DMS 273 treated with DMSO at 0.1 percent for 48 hours (cell line): ENCODE measurements at regions not wholly inside any gene's neighbourhood (a gene's known extent, or its start where the extent isn't known, plus 50 kb on each side); places are given as distances from the start of the nearest gene placed in this dataset.

Experiments
- DNase-seq: peaks from one replicate; lab custom pipeline; 2025; lab: John Stamatoyannopoulos, UW

DNA sequence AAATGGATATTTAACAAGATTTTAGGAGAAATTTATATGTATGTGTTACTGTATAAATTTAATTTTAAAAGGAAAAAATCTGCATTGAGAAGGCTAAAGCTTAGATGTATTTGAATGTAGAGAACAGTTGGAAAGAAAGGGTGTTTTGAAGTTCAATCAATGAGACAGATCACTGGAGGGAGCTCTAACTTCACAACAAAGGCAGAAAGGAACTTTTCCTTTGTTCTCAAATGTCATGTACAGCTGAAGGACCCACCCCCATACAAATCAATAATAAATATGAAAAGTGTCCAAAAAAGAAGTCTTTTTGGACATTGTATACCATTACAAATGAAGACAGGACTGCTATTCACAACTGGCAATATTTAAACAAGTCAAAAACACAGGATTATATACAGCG lies 403.4 kb downstream of the DNAJB9 start:
- no peak for DNase-seq

DNA sequence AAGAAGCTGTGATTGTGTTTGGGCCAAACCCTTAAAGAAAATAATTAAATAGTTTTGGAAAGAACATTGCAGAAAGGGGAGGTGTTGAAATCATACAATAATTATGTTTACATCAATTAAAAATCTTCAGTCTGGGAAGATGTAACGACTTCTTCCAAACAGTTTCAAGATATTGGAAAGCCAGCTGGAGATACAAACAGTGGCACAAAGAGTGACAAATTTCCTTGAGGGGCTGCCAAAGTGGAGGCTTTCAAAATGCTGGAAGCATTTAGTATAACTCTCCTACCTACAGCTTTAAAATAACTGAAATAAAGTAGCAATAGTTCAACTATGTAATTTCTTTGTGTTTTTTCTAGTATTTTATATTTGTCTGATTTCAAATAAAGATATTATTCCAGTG lies 405.0 kb downstream of the DNAJB9 start:
- DNase-seq: no peak

DNA sequence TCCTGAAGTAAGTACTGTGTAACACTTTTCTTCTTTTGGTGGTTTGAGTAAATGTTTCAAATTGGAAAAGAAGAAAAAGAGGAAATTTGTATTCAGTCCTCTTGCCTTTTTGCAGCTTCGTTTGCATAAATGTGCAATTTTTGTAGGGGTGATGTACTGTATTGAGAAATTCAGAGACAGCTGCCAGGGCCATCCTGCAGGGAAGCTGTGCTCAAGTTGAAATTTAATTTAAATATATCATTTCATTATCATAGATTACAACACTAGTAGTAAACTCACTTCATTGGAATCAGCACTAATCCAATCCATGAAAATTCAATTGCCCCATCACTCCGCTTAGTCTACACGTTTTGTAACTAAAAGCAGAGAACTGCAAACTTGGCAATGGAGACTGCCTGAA lies 415.4 kb downstream of the DNAJB9 start:
- DNase-seq: no peak

DNA sequence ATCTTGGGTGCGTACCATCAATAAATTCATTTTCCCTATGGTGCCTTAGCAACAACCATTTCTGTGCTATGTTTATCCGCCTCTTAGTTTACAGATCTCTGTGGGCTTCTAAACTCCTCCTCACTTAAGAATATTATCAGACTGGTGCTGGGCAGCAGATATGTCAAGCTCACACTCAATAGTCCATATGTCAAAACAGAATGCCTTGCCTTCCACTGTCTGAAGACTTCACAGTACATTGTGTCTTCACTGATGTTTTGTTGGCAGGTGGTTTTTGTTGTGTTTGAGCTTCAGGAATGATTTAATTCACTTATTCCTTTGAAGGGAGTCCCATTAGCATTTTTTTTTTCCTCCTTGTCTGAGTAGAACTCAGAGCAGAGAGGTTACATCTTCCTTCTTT lies 419.6 kb downstream of the DNAJB9 start:
- DNase-seq: no peak

DNA sequence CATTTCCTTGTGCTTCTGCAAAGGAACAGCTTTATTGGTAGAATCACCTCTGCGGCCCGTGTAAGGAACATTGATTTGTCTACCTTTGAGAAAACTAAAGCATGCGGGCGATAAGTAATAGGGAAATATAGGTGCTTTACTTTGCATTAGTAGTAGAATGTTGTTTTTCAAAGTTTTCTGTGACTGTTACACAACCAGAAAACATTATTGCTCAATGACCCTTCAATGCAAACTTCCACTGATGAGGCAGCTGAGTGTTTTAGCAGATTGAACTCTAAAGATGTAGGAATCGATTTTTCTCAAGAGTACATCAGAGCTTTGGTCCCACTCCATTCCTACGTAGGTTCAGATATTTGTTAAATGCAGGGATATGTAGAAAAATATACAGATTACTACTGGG lies 427.8 kb downstream of the DNAJB9 start:
- no peak for DNase-seq

DNA sequence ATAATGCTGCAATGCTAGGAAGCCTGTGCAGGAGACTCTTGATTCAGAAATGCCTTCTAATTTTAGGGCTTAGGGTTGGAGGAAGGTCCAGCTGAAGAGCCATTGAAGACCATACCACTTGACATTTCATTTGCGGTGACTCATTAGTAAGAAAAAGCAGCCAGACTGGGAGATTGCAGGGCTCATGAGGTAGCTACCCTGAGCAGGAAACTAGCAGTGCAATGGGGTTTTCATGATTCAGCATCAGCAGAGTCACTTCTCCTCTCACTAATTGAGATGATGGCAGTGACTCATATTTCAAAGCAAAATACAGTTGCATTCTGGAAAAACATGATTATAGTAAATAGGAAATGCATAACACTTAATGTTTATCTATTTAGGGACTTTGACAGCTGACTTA lies 434.1 kb downstream of the DNAJB9 start:
- no peak for DNase-seq

DNA sequence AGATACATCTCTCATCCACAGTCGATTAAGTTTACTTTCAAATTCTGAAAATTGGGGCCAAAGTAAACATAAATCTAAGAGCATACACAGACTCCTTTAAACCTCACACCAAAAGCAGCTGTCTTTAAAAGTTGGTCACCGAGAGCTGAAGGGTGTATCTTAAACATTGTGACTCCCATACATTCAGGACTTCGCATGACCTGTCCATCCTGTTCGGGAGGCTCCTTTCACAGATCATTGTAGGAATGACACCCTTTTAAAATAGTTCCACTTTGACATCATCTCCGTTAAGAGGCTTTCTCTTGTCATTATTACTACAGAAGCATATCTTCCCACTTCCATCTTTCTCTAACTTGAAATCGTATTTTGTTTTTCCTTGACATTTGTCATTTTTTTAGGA lies 440.0 kb downstream of the DNAJB9 start:
- no peak for DNase-seq

DNA sequence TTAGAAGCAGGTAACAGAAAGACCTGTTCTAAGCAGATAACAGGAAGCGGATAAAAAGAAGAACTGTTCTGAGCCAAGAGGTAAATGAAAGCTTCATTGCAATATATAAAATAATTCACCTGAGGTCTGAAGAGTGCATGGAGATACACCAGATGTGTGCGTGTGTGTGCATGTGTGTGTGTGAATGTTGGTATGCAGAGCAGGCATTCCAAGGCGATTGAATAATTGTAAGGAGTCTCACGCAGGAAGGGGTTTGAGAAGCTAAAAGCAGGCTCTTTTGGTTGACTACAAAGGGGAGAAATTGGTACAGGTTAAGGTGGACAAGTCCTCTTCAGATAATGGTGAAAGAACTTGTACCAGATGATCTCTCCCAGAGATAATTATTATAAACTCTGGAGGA lies 450.6 kb downstream of the DNAJB9 start:
- no peak for DNase-seq

DNA sequence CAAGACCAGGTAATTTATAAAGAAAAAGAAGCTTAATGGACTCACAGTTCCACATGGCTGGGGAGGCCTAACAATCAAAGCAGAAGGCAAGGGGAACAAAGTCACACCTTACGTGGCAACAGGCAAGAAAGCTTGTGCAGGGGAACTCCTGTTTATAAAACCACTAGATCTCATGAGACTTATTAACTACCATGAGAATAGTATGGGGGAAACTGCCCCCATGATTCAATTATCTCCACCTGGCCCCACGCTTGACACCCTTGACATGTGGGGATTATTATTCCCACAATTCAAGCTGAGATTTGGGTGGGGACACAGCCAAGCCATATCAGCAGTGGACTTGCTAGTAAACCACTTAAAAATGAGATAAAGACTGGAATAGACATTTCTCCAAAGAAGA lies 451.7 kb downstream of the DNAJB9 start:
- DNase-seq: no peak

DNA sequence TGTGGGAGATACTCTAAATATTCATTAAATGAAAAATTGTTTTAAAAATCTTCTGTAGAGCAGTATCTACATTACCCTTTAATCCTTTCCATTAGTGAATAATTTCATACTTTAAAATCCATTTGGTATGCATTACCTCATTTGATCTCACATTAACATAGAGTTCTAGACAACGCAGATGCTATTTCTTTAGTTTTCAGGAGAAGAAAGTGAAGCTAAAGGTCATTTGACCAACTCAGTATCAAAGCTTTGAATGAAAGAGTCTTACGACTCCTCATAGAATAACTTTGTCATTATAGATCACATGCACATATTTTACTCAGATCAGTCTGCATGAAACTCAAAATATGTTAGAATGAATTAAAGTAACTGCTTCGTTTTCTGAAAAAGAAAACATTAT lies 460.2 kb downstream of the DNAJB9 start:
- no peak for DNase-seq

DNA sequence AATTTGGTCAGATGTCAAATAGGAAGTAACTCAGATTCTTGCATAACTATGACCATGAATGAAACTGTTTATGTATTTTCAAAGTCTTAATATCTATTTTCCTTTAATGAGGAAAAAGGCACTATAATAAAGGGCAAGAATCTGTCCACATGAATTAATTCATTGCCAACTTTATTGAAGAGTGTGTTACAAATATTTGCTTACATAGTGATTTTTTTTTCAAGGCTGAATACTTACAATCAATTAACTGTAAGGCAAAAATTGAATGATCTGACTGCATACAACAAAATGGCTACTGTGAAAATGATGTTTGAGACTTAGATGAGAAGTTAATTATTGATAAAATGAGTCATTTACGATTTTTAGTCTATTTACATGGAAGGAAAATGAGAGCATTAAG lies 475.0 kb downstream of the DNAJB9 start:
- no peak for DNase-seq

DNA sequence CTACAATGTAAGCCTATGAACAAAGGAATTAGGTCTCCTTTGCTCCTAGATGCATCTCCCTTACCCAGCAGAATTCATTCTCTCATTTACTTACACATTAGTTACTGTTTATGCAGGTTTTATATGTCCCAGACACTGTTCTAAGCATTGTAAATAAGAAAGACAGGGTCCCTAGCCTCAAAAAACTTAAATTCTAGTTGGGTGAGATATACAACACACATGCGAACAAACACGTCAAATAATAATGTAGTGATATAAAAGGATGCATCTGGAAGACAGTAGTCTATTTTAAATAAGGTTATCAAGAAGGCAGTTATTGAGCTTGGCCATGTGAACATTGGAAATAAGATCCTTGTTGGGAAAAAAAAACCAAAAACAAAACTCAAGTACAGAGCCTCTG lies 479.7 kb downstream of the DNAJB9 start:
- DNase-seq: no peak

DNA sequence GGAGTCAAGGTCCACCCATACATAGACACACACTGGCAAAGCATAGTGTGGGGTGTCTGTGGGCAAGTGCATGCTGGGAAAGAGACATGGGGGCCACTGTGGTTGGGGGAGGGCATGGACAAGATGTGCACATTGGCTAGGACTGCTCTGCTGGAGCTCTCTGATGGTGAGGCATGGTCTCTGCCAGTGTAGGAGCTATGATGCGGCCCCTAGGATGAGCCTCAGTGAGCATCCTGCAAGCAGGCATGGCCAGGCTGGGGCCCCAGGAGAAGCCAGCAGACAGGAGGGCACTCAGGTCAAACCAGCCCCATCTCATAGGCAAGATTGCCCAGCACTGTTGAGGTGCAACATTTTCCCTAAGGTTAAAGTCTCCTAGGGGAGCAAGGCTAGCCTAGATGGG lies 489.4 kb downstream of the DNAJB9 start:
- DNase-seq: no peak

DNA sequence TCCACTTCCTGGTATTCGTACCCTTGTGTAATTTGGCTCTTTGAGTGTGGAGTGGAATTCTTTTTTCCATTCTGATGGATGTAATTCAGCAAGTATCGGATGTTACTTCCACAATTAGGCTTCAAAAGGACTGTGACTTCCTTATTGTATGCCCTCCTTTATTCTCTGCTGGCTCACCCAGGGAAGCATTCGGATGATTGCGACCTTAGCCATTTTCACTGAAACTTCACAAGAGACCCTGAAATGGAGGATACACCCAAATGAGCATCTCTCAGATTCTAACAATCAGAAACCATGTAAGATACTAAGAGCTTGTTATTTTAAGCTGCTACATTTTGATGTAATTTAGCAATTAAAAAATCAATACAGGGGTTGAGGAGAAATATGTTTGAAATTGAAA lies 493.1 kb downstream of the DNAJB9 start:
- no peak for DNase-seq

DNA sequence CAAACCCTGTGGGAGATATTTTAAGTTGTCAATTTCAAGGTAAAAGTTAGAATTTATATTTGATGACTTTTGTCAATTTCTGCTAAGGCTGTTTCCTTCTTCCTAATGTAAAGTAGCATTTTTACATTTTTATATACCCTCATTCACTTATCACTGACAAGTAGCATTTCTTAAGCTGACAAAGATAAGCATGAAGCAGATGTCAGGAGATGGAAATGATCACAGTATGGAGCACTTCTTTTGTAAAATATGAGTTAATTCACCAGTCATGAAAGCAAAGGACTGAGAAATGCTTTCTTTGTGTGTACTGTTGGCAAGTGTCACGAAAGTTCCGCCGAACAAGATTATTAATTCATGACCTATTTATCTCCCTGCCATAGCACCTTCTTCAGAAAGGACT lies 503.9 kb downstream of the DNAJB9 start:
- no peak for DNase-seq

DNA sequence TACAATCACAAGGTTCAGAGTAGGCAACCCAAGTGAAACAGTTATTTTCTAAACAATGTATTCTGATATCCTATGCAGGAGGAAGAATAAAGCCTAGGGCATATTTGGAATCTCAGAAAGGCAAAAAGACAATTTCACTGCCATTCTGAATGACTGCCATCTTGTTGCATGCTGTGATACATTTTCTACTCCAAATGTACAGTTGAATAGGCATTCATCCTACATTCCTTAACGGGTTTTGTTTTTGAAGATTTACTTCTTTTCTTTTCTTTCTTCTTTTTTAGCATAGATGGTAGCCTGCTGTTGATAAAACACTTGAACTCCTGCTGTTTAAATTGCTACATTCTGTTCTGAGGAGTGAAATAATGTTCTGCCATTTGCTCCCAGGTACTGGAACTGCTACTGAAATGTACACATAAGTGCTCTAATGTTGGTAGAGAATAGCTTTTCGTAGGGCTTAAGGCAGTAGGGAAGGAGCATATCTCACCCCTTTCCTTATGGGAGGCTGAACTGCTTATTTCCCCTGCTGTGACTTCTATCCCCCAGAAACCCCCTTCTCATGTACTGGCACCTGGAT lies 506.8 kb downstream of the DNAJB9 start:
- no peak for DNase-seq

DNA sequence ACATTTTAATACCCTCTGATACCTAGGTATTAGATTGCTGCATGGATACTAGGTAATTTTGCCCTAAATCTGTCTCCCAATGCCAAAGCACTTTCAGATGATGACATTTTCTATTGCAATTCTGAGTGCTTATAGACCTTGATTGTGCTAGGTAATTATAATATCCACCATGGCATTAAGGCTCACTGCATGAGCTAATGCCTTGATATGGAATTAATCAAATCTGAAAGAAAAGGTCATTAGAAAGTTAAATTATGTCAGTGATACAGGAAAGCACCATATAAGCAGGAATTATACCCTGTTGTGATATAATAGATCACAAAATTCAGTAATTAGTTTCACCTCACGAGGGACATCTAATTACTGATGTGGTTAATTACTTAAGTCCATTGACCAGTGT lies 521.4 kb downstream of the DNAJB9 start:
- no peak for DNase-seq

DNA sequence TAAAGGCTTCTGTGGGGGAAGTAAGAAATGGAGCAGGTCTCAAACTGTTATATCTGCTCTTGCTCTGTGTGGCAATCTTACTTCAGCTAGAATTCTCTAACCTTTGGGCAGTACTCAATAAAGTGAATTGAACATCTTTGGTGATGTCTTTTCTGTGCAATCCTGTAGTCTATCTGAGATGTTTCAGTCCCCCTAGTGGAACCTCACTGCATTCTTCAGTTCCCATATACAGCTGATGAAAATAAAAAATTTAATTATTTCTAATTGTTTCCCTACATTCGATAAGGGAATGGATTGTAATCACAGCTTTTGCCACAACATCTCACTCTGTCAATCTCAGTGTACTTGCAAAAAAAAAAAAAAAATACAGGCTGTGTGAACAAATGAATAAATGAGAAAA lies 522.6 kb downstream of the DNAJB9 start:
- no peak for DNase-seq

DNA sequence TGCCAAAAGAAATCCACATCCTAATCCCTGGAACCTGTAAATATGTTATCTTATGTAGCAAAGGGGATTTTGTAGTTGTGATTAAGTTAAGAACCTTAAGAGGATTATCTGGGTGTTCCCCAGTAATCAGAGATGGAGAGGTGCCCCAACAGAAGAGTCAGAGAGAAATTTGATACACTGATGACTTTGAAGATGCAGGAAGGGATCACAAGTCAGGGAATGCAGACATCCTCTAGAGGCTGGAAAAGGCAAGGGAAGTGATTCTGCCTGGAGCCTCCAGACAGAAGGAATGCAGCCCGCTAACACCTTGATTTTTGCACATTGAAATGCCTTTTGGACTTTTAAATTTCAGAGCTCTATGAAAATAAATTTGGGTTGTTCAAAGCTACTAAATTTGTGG lies 531.7 kb downstream of the DNAJB9 start:
- no peak for DNase-seq

DNA sequence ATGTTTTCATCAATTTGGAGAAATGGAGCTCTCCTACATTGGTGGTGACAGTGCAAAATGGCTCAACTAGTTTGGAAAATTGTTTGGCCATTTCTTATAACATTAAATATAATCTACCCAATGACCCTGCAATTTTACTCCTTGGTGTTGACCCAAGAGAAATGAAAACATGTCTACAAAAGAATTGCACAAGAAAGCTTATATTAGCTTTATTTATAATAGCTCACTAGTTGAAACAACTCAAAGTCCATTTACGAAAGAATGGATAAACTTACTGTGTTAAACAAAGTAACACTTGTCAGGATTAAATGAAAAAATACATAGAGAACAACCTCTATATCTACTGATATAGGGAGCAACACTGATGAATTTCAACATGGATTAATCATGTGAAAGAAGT lies 539.9 kb downstream of the DNAJB9 start:
- DNase-seq: no peak

DNA sequence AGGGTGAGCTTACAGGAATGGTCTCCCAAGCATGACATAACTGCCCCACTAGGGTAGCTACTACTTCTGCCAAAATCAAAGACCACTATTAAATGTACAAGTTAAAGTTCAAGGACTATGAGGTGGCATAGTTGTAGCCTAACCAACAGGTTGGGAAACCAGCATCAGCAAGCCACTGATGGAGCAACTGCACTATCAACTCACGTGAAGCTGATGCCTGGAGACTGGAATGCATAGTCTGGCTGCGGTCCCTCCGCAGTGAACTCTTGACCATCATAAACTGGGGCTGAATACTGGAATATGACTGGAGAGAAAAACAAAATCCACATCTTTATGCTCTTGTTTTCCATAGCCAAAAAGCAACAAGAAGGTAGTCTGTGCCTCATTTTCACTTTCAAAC lies 541.4 kb downstream of the DNAJB9 start:
- DNase-seq: no peak

DNA sequence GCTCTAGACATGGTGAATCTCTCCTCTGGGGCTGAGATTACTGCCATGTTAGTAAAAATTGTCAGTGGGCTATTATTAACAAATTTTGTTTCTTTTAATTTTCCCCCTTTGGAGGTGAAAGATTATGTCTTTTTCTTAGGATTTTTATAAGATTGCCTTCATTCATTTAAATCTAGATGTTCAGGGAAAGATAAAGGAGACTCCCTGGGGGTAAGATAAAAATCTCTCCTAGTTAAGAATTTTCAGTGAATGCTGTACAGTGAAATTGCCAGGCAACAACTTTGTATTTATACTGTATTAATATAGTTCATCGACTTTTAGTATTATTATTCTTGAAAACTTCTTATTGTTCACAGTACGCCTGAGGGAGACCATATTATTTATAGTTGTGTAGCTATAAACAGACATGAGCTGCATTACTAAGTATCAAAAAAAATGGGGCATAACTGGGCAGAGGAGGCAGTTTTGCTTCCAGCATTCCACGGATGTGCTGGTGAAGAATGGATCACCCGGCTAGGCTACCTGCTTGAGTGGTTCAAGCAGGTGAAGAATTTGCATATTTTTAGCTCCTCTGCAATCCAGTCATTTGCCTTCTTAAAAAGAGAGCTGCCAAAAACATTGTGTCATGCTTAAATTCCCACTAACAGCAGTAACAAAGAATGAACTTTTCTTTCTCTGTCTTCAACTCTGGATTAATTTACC lies 552.1 kb downstream of the DNAJB9 start:
- no peak for DNase-seq

DNA sequence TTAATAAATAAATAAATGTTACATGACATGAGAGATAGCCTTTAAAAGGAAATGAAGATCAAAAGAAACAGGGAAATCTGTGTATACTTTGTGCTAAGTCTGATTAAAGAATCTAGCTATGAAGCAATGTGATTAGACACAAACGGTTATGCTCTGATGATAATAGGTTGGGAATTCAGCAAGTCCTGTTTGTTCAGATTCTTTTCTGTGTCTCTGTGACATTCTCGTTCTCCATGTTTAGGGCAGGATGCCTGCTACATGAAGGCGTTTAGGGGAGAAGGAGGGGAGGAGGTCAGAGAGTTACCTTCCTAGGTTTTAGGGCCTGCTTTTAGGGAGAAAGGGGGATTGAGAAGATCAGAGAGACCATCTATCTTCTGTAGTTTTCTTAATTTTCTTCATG lies 555.3 kb downstream of the DNAJB9 start:
- no peak for DNase-seq

DNA sequence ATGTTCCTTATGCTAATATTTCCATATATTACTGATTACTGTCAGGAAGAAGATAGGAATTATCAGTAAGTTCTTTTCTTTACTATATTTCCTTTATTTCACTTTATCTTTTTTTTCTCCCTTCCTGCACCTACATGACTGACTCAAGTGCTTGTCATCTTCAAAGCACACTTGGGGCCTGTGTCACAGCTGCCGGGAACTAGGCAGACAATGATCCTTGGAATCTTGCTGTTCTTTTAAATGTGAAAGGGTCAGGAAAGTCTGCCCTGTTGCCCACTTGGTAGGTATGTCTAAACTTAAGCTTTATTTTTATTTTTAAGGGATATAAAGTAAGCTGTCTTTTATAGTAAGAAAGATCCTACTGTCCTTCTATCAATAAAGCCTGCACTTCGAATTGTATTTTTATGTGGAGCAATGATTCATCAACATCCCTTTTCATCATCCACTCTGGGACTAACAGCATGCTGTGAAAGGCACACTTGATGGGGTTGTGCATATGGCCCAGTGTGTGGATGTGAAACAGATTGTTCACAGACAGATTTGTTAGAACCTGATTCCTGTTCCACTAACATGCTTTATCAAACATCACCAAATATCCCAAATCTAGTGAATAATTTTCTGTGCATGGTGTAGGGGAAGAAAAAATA lies 556.9 kb downstream of the DNAJB9 start:
- no peak for DNase-seq
